GM04504 (cell line): ENCODE measurements at regions not wholly inside any gene's neighbourhood (a gene's known extent, or its start where the extent isn't known, plus 50 kb on each side); places are given as distances from the start of the nearest gene placed in this dataset.
"Not testable (repeated sequence)": the region's sequence is repeated elsewhere in the genome, so short reads cannot be mapped to it uniquely, and the experiment has no call there.

ENCODE experiments used
- DNase-seq: peaks from one replicate; pipeline ENCODE4 v3.0.0-alpha.2; 2012; ENCODE audit warnings: low read depth

- DNase-seq, result no peak
Observed at GRCh38 chr6:43934803-43935602, 165.0 kb downstream of the VEGFA start.

GRCh38 chr6:43934183-43934802 is 164.3 kb downstream of the VEGFA start:
- no peak for DNase-seq

GRCh38 chr6:43933148-43933885 is 163.3 kb downstream of the VEGFA start:
- no peak for DNase-seq

GRCh38 chr6:43932259-43933147 is 162.5 kb downstream of the VEGFA start:
- no peak for DNase-seq

GRCh38 chr6:43931201-43931600 is 161.2 kb downstream of the VEGFA start:
- no peak for DNase-seq

GRCh38 chr6:43930440-43931154 is 160.6 kb downstream of the VEGFA start:
- no peak for DNase-seq

GRCh38 chr6:43929511-43929910 is 159.5 kb downstream of the VEGFA start:
- no peak for DNase-seq

- DNase-seq, result no peak
Observed at GRCh38 chr6:43927532-43928210, 157.7 kb downstream of the VEGFA start.

- peak; percentile 95 for DNase-seq
Observed at GRCh38 chr6:43926634-43927531, 156.9 kb downstream of the VEGFA start.

GRCh38 chr6:43925636-43926139 is 155.7 kb downstream of the VEGFA start:
- DNase-seq, result not testable (repeated sequence)

GRCh38 chr6:43924222-43924702 is 154.3 kb downstream of the VEGFA start:
- no peak for DNase-seq

- no peak for DNase-seq
Observed at GRCh38 chr6:43923376-43924221, 153.6 kb downstream of the VEGFA start.

GRCh38 chr6:43922426-43923375 is 152.7 kb downstream of the VEGFA start:
- DNase-seq, result no peak

- no peak for DNase-seq
Observed at GRCh38 chr6:43921548-43922425, 151.8 kb downstream of the VEGFA start.

GRCh38 chr6:43921039-43921438 is 151.0 kb downstream of the VEGFA start:
- DNase-seq, result no peak

- no peak for DNase-seq
Observed at GRCh38 chr6:43919774-43920173, 149.8 kb downstream of the VEGFA start.
